ENCODE measurements at regions not wholly inside any gene's neighbourhood (a gene's known extent, or its start where the extent isn't known, plus 50 kb on each side); places are given as distances from the start of the nearest gene placed in this dataset.
"Not testable (repeated sequence)": the region's sequence is repeated elsewhere in the genome, so short reads cannot be mapped to it uniquely, and the experiment has no call there.

- DNase-seq (ENCODE audit: insufficient read length, low spot score), result no peak
Measured at GRCh38 chr2:150274108-150274507, 213.4 kb downstream of the RND3 start.

GRCh38 chr2:150271952-150272802 is 215.3 kb downstream of the RND3 start:
- no peak for FAIRE-seq
- DNase-seq (ENCODE audit: insufficient read length, low spot score), result no peak

More at GRCh38 chr2:150274108-150274507, 213.4 kb downstream of the RND3 start:
- no peak for FAIRE-seq

DNA sequence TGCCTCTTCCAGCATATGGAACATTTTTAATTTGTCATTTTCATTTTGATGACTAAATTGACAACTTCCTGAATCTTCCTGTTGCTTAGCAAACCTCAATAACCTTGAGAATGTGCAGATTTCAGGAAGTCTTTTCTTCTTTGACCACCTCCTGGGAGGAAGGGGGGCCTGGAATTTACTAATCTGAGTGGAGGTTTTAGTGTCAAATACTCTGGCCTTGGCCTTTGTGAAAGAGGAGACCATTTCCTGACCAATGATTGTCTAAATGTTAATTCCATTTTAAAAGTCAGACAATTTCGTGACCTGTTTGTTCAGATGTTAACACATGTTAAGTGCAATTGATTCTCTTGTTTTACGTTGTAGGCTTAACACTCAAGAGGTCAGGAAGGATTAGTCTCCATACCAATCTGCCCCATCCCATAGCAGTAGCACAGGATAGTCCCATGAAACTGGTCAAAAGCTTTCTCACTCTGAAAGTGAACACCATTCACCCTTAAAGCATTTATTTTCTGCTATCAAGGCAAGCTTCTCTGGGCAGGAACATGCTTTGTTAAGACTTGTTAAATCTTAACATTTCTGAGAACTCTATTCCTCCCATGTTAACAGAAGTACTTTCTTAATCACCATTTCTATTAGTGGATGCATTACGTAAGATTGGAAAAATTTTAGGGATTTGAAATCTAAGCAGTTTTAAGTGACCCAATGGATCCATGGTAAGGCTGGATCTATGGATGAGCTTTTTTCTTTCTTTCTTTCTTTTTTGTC is 219.6 kb downstream of the RND3 start:
- no peak for FAIRE-seq
- no peak for DNase-seq (ENCODE audit: insufficient read length, low spot score)

DNA sequence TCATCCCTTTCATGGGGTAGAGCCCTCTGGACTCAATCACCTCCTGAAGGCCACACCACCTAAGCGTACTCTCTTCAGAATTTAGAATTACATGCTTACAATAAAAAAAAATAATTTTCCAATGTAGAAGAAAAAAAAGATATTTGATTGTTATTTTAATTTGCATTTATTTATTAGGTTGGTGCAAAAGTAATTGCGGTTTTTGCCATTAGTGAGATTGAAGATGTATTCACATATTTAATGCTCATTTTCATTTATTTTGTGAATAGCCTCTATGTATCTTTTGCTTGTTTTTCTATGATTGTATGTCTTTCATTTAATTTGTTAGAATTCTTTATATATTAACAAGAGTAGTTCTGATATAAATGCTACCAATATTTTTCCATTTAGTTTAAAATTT is 220.5 kb downstream of the RND3 start:
- no peak for DNase-seq (ENCODE audit: insufficient read length, low spot score)
- no peak for FAIRE-seq

DNA sequence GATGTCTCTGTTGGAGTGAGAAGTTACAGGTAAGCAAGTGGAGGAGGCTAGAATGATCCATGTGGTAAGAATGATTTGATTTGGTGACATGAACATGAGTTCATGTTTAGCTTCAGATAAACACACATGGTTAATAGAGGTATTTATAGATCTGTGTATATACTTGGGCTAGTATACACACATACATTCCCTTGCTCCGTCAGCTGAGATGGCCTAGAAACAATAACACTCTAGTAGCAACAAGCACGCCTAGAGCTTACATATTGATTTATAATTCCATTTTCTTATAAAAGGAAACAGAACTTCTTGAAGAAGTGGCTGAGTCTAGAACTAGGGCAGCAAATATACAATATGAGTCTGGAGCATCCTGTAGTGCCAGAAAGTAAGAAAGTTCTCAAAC is 223.0 kb downstream of the RND3 start:
- FAIRE-seq (no peak), DNase-seq (ENCODE audit: insufficient read length, low spot score) (no peak)

DNA sequence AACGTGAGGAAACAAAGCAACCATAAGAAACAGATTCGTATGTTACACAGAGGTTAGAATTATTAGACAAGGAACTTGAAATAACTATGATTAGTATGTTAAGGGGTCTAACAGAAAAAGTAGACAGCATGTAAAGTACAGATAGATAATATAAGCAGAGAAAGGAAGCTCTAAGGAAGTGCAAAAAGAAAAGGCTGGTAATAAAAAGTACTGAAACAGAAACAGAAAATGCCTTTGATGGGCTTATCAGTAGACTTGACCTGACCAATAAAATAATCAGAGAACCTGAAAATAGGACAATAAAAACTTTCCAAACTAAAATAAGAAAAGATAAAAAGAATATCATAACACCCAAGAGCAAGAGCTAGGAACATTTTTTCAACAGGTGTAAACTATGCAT is 225.8 kb downstream of the RND3 start:
- no peak for DNase-seq (ENCODE audit: insufficient read length, low spot score)
- FAIRE-seq, result no peak

DNA sequence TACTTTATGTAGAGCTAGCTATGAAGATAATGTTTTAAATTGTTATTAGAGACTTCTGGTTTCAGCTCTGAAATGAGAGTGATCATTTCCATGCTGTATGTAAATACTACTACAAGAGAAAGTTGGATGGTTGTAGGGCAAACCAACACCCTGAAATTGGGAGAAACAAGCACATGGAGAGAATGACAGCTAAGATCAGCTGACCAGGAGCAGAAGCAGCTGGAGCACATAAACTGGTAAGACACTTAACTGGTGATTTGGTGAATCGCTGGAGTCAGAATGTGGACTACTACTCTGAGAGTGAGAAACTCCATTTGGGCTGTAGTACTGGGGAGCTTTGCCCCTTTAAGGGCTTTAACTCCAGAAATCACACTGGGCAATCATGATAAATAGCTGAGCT is 226.8 kb downstream of the RND3 start:
- DNase-seq (ENCODE audit: insufficient read length, low spot score) (no peak), FAIRE-seq (no peak)

- FAIRE-seq, result no peak
- no peak for DNase-seq (ENCODE audit: insufficient read length, low spot score)
Measured at GRCh38 chr2:150259746-150260145, 227.7 kb downstream of the RND3 start.

DNA sequence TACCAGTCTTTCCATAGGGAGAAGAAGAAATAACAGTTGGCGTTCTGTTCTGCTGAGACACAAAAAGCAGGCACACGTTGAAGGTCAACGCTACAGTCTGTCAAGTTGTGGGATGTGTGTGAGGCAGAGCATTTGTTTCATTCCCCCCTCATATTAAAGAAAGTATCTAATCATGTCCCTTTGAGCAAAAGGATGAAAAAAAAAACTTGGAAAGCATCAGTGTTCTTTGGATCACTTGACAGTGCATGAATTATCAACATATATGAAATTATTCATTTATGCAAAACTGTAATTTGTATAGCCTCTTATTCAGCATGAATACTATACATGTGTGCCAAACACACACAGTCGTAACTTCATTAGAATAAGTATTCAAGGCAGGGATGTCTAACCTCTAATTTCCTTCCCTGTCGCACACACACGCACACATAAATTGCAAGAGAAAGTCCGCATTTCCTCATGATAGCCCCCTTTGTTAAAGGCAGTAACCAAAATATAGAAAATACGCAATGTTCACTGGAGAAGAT is 228.6 kb downstream of the RND3 start:
- DNase-seq (ENCODE audit: insufficient read length, low spot score), result no peak
- no peak for FAIRE-seq

- FAIRE-seq, result no peak
- DNase-seq (ENCODE audit: insufficient read length, low spot score), result no peak
Measured at GRCh38 chr2:150256736-150257135, 230.7 kb downstream of the RND3 start.

DNA sequence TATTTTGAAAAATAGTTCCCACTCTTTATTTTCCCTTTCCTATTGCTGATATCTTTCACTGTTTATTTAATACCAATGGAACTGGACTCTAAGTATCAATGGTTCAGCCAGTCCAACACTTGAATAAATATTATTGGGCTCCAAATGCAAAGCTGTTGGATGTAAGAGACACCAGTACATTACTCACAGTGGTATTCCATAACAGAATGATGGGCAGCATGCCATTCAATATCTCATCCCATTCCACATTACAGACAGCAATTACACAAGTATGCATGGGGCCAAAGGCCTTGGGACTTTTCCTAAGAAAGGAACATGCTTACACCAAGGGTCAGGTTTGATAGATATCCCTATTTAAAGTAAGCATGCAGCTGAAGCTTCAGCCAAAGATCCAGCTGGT is 231.9 kb downstream of the RND3 start:
- DNase-seq (ENCODE audit: insufficient read length, low spot score) (no peak), FAIRE-seq (no peak)

- DNase-seq (ENCODE audit: insufficient read length, low spot score); FAIRE-seq: not testable (repeated sequence)
Measured at GRCh38 chr2:150249735-150250134, 237.7 kb downstream of the RND3 start.

DNA sequence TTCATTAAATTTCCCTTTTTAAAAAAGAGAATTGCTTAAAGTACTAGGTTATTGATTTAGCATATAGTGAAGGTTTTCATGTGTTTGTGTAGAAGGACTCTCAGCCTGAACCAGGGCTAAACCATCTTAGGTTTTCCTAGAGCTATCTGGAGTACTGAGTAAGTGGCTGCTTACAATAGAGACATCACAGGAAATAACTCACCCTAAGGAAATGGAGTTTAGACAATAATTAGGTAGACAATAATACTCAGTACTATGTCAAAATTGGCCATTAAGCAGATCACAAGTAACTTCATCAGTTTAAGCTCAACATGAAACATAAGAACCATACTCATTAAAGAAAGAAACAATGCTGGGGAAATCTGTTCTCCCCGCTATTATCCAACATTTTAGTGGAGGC is 240.0 kb downstream of the RND3 start:
- DNase-seq (ENCODE audit: insufficient read length, low spot score) (no peak), FAIRE-seq (no peak)

DNA sequence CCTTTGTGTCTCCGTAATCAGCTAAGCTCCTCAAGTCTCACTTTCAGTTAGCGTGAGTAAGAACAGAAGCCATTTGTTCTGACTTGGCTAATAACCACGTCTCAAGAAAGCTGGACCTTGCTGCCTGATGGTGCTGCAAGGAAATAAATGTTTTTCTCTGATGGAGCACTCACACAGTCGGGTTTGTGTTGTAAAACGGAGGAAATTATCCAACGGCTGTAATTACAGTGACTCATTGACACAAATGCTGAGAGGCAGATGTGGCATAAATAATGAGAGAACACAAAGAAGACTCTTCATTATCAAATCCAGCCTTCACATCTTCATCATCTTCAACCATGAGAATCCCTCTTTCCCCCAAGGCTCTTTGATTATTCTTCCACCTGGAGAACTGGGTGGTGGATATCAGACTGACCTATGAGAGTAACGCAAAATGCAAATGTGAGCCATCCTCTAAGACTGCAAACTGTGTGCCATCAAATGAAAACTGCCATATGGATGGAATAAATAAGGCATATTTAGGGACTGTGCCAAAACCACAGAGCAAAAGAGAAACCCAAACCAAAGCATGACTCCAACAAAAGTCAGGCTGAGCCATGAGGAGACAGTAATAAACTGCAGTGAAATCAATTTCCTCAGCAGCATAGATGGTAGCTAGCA is 252.6 kb downstream of the RND3 start:
- DNase-seq (ENCODE audit: insufficient read length, low spot score) (no peak), FAIRE-seq (no peak)

DNA sequence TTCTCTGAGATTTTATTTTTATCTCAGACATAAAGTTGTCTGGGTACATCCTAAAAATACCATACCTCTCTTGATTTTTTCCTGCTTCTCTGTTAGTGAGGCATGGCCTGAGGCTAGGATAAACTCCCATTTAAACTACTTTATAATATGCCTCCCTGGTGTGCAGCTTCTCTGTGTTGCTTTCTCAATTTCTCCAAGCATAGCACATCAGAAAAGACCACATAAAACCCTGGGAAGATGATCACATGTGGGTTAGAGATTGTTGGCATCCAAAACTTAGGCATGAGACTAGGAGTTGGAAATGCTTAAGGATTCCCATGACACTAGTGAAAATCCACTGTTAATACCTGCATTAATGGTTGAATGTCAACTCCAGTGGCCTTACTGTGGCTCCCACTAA is 254.6 kb downstream of the RND3 start:
- no peak for FAIRE-seq
- no peak for DNase-seq (ENCODE audit: insufficient read length, low spot score)

GRCh38 chr2:150232321-150232720 is 255.1 kb downstream of the RND3 start:
- no peak for DNase-seq (ENCODE audit: insufficient read length, low spot score)
- no peak for FAIRE-seq

DNA sequence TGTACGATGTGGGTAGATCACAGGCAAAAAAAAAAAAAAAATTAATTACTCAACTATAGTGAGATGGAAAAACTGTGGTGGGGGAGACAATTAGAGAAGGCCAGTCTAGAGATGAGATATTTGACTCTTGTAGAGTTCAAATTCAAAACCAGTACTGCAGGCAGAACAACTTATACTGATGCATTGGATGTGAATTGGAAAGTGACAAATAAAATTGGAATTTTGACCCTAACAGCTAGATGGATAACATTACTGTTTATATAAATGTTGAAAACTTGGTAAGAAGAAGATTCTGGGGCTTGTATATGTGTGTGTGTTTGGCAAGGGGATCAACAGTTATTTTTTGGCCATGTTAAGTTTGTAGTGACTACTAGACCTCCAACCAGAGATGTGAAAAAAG is 256.9 kb downstream of the RND3 start:
- FAIRE-seq, result no peak
- DNase-seq (ENCODE audit: insufficient read length, low spot score), result no peak

GRCh38 chr2:150230004-150230403 is 257.5 kb downstream of the RND3 start:
- DNase-seq (ENCODE audit: insufficient read length, low spot score) (no peak), FAIRE-seq (no peak)

- FAIRE-seq (no peak), DNase-seq (ENCODE audit: insufficient read length, low spot score) (no peak)
Measured at GRCh38 chr2:150228936-150229335, 258.5 kb downstream of the RND3 start.

GRCh38 chr2:150225030-150225429 is 262.4 kb downstream of the RND3 start:
- DNase-seq (ENCODE audit: insufficient read length, low spot score) (no peak), FAIRE-seq (no peak)

DNA sequence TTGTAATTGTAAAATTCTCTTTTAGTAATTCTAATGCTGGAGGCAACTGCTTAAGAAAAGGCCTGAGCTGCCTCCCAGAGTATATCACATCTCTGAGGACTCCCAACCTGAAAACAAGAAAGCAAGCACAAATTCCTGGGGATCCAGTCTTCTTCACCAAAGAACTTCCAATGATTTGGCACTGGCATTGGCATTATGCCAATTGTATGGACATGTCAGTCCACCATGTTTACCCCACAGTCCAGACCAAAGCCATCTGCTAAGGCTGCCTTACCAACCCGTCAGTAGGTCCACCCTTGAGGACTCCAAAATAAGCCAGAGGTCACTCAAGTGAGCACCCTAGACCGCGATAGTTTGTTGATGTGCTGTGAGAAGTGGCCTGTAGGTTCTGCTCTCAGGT is 263.1 kb downstream of the RND3 start:
- FAIRE-seq, result no peak
- no peak for DNase-seq (ENCODE audit: insufficient read length, low spot score)

Data from GM19239 (cell line).